Endothelial cell of hepatic sinusoid (primary cell): ENCODE measurements at regions not wholly inside any gene's neighbourhood (a gene's known extent, or its start where the extent isn't known, plus 50 kb on each side); places are given as distances from the start of the nearest gene placed in this dataset.

Source experiments
- in situ Hi-C: cut with HindIII; loops from 2 replicates; pipeline ENCODE4 v1.10.0; 2017; ENCODE audit warnings: low sequenced_read_pairs

DNA sequence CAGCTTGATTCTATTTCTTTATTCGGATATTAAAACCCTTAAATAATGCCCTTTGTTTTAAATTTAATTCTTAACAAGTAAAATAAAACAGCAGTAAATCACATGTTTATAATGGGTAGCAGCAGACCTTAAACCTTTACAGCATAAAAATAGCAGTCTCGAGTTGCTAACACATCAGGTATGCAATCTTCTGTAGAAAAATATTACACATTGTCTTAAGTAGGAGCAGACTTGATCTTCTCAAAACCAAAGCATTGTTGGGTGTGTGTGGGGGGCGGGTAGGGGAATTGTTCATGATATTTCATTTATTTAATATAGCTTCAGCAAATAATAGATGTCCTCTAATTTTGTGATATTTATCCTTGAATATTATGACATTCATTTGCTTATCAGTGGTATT is 331.4 kb downstream of the PCDH7 start:
- in situ Hi-C loops = no loop called here

DNA sequence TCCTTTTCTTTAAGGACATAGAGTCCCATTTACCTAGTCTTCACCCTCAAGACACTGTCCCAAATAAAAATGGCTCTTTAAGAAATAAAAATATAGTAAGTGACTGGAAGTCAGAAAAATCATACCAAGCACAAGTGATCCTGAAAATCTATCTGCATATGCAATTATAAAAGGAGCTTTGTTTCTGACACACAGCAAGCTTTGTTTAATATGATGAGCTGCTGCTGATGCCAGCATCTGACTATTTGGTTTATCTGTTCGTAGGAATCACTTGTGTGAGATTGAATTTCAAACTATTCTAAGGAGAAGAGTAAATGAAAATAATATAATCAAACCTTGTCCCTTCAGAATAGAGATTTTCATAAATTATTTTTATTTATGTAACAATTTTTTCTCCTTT is 332.4 kb downstream of the PCDH7 start:
- in situ Hi-C loops = no loop called here

DNA sequence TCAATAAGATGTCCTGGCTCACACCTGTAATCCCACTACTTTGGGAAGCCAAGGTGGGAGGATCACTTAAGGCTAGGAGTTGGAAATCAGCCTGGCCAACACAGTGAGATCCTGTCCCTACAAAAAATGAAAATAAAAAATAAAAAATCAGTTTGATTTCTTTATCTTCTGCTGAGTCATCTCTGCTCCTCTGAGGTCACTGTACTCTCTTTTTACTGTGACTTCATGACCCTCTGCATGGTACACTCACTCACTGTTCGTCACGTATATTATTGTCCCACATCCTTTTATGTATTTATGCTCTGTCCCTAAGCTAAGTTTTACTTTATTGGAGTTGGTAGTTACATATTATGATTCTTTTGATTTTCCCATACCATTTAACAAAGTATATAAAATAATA is 333.3 kb downstream of the PCDH7 start:
- in situ Hi-C loops = no loop called here

DNA sequence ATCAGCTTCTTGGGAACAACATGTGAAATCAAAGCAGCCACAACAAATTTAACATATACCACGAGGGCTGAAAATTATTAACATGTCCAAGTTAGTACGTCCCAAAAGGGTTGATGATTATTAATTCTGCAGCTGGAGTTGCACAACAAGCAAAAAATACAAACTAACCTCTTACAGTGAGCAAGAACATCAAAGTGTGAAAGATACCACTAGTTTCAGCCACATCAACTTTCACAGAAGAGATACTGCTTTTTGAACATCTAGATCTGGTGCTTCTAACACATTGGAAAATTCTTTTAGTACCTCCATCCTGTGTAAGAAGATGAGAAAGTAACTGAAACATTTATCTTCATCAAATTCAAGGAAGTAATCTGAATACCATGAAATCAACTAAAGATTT is 334.1 kb downstream of the PCDH7 start:
- in situ Hi-C loops = no loop called here

DNA sequence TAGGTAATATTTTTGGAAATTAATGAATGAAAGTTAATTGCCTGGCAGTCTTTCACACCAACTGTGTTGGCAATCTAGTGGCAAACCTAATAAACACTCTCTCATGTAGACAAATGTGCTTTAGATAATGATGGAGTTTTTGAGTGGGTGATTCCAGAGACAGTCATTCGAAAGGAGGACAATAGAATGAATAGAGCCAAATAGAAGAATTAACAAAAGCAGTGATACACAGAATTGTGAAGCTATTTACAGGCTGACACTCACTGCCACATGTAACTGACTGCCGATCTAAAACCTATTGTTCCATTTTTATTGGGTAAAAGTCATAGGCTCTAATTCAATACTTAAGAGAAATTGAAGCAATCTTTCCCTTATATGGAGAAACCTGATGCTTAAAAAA is 338.5 kb downstream of the PCDH7 start:
- in situ Hi-C loops = no loop called here

DNA sequence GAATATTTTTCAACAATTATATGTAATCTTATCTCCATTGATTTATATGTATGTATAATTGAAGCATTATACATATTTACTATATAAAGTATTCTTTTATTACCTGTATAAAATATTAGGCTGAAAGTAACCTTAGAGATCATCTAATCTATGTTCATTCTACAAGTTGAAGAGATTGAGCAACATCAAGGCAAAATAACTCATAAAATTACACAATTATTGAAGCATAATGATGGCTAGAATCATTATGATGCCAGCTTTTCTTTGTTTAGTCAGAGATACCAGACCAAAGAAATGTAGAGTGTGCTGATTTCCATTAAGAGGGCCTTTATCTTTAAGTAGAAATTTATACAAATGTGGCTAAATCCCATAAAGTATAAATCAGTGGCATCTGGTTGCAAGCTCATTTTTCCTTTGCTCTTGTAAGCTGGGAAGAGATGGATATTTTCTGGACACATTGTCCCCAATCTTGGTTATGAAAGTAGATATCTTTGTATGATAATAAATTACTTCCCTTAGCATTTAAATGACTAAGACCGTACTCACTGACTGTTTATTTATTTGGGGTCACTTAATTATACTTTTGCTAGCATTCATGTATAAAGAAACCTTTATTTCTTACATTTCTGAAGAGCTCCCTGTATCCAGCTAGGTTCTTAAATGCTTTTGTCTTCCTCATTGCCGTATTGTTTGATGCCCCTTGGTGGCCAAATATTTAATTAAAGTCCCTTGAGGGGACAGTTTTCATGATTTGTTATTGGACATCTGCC is 339.8 kb downstream of the PCDH7 start:
- in situ Hi-C loops = no loop called here

DNA sequence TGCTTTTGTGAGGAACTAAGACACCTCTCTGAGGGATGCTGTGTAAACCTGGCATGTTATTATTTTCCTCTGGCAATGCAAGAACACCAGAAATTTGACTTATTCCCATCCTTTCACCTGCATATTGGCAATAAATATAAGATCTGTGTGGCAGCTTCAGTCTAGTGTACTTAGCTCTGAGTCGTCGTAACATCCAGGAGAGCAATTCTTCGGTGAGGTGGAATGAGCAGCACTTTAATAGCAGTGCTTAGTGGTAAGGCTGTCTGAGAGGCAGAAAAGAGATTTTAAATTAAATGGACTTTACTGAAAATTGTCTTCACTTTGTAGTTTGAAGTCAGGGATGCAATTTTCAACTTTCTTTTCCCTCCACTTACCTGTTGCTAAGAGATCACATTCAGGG is 344.9 kb downstream of the PCDH7 start:
- in situ Hi-C loops = no loop called here

DNA sequence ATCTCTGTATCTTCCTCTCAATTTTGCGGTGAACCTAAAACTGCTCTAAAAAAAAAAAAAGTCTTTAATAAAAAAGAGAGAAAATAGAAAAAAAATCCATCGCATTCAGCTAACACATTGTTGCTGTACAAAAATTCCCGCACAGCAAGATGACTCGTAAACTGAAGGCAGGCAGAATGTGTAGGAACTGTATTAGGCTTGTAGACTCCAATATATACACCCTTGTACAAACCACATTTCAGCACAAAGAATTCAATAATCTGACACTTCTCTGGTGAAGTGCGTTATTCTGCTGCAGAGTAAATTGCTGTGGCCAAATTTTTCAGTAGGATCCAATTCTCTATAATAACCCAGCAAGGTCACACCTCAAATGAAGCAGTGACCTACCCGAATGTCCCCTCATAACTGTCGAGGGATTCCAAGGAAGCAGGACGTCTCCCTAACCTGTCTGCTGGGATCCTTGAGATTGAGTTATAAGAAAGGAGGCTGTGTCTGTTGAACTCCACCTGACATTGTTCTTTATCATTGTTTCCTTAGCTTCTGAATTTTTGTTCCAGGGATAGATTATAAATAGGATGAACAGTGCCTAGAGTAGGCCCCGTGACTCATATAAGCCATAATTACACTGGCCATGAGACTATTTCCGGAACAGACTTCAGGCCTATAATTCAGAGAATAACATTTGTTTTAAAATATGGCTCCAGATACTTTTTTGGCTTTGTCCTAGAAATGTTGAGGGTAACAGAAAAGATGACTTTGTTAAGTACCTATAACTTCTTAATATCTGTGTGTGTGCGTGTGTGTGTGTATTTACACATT is 348.3 kb downstream of the PCDH7 start:
- in situ Hi-C loops = no loop called here

DNA sequence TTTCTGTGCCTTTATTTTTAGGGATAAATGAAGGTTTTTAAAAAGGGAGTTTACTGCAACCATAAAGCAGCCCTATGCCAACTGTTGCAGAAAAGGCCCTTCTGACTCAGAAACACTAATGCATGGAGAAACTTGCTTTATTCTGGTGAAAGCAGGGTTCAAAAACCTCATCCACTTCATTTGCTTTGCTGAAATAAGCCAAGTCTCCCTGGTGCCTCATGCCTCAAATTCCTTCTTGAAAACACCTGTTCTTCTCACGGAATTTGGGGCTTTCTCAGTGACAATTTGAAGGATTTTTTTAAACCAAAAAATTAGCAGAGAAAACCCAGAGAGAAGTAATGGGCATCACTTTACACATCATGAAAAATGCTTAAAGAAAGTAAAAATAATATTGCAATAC is 349.0 kb downstream of the PCDH7 start:
- in situ Hi-C loops = no loop called here

DNA sequence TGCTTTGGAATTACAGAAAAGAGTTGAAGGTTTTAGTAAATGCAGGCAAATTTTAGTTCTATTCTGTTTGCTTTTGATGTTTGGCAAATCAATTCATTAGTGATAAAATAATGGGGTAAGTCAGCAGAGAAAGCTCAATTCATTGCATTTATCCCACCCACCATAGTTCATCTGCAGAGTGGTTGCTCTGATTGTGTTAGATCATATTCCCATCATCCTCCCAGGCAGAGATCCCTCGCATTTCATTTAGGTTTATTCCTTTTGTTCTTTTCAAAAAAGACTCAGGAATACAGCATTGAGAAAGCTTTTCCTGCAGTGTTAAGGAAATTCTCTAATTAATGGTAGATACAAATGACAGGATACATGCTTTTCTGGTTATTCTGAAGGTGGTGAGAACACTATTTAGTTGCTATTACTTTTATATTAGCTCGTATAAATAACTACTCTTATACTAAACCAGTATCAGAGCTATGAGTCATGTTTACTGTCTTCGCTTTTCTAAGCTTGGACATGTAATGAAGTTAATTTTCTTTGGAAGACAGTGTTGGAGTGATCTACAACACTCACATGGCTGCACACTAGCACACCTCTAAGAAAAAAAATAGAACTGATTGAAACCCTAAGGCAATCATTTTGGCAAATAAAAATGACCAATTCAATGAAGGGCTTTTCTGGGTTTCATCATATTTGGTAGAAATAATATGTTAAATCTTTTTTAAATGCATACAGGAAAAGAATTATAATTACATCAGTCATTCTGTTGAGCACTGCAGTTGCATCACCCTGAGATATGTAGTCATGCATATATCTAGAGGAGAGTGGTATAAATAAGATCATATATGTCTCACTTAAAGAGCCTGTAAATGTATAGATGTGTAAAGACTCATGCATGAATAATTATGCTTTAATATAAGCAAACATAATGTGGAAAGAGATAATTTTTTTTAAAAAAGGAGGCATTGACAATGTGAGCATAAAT is 351.6 kb downstream of the PCDH7 start:
- in situ Hi-C loops = no loop called here

DNA sequence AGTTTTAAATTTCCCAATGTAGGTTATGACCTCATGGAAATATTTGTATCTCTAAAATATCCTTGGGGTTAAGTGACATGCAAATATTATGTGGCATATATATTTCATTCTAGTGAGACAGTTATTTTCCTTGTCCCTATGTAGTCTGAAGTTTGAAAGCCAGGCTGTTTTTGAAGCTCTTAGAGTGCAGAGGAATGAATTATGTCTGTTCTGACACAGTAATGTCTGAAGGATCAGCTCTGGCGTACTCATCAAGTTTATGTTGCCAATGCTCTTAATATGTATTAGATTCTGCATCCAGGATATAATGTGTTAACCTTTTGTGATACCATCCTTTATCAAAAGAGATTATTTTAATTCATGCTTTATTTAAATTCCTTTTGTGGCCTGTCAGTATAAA is 355.8 kb downstream of the PCDH7 start:
- in situ Hi-C loops = no loop called here

DNA sequence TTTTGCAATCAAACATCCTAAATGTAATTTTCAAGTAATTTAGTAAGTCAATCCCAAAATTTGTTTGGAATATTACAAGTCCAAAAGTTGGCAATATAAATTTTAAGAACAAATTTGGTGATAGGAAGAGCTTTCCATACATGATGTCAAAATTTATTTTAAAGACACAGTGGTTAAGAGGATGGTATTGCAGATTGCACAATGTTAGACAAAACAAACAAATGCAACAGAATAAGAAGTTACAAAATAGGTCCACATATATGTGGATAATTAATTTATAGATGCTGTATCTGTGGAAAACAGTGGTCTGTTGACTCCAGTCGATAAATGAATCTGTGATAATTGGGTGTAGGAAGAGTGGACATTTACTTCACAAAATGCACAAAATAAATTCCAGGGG is 358.5 kb downstream of the PCDH7 start:
- in situ Hi-C loops = no loop called here

DNA sequence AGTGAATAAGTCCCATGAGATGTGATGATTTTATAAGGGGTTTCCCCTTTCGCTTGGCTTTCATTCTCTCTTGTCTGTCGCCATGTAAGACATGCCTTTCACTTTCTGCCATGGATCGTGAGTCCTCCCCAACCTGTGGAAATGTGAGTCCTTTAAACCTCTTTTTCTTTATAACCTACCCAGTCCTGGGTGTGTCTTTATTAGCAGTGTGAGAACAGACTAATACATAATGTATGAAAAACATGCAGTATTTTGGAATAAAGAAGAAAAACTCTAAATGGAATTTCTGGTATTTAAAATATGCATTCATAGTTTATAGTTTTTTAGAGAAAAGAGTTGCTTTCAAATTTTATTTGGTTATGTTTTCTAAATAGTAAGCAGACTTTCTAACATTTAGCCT is 360.7 kb downstream of the PCDH7 start:
- in situ Hi-C loops = no loop called here

DNA sequence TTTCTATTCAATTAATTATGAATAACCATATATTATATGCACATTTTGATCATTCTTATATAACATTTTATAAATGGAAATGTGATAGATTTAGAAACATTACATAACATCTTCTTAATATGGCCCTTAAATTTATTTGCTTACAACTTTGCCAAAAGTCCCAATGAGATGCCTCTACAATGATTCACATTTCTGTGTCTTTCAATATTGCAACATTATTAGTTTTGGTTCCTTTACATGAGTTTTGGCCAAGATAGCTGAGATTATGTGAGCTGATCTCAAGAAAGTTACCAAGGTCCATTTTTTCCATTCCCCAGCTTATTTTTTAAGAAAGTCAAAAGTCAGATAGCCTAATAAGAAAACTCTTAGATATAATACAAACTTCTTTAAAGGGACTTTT is 361.2 kb downstream of the PCDH7 start:
- in situ Hi-C loops = no loop called here

DNA sequence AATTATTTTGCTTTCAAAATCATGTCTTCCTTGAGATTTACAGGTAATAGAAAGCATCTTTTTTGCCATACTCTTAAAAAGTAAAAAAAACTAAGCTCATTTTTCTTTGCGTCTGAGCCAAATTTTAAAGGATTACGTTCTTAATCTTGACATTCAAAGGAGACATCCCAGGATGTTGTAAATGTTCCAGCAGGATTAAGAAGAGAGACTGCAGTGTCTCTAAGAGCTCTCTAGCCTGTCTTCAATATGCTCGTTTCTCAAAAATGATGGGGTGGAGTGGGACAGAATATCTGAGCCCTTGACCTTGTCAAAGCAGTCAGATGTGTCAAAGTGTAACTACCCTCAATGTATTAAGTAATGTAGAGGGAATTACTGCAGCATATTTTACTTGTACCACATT is 363.3 kb downstream of the PCDH7 start:
- in situ Hi-C loops = no loop called here

DNA sequence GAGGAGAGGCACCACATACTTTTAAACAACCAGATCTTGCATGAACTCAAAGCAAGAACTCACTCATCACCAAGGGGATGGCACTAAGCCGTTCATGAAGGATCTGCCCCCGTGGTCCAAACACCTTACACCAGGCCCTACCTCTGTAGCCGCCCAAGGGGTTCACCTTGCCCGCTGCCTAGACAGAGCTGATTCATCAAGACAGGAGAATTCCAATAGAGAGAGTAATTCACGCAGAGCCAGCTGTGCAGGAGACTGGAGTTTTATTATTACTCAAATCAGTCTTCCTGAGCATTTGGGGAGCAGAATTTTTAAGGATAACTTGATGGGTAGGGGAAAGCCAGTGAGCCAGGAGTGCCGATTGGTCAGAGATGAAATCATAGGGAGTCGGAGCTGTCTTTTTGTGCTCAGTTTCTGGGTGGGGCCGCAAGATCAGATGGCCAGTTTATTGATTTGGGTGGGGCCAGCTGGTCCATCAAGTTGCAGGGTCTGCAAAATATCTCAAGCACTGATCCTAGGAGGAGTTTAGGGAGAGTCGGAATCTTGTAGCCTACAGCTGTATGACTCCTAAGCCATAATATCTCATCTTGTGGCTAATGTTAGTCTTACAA is 364.7 kb downstream of the PCDH7 start:
- in situ Hi-C loops = no loop called here

DNA sequence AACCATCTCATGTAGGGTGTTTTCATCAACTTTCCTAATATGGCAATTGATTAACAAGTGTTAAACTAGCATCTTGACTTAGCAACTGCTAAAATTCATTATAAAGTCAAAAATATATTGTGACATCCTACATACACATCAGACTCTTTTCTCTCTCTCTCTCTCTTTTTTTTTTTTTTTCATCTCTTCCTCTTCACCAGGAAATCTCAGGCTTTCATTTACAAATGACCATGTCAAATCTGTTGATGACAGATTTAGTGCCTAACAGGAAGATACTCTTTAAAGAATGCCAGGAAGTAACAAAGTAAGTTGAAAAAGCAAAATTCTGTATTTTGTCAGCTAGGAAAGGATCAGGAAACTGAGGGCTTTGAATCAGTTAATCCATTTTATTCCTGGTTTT is 365.5 kb downstream of the PCDH7 start:
- in situ Hi-C loops = no loop called here

DNA sequence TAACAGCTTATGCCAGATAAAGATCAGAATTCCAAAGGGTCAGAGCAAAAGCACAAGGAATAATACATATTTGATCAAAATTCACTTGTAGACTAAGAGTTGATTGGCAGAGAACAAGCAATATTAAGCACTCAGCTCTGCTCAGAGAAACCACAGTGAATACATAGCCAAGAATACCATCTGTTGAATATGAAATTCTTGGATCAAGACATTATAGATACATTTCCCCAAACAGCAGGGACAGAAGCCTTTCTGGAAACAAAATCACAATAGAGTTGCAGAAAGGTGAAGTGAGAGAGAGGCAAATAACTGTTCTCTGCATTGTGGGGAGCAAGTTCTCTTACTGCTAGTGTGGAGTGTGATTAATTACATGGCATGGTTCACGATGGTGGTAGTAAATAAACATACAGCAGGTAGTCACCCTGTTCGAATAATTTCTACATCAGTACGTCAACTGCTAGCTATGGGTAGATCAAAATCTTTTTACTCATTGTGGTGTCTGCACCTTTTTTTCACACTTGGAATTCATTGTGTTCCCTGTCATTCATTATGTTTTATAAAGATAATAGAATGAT is 366.7 kb downstream of the PCDH7 start:
- in situ Hi-C loops = no loop called here

DNA sequence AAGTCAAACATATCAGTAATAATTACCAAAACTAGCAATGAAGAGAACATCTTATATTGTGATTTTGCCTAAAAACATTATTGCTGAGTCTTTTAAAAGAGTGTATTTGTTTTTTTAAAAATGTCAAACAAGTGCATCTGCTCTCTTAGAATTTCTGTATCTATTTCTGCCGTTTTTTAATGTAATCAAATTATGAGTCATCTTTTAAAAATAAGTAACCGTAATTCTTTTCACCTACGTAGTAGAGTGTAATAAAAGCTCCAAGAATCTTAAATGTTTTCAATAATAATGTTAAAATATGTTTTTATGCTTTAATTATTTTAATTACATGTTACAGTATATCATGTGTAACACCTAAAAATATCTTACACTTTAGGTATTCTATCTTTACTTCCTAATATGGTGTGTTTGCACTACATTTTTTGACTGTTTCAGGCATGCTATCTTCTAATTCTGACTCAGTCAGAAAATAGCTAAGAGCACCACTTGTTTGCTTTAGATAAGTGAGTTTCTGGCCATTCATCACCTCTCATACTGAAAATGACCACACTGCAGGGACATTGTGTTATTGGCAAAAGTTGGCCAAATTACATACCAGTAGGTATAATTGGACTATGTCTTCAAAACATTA is 368.5 kb downstream of the PCDH7 start:
- in situ Hi-C loops = no loop called here

DNA sequence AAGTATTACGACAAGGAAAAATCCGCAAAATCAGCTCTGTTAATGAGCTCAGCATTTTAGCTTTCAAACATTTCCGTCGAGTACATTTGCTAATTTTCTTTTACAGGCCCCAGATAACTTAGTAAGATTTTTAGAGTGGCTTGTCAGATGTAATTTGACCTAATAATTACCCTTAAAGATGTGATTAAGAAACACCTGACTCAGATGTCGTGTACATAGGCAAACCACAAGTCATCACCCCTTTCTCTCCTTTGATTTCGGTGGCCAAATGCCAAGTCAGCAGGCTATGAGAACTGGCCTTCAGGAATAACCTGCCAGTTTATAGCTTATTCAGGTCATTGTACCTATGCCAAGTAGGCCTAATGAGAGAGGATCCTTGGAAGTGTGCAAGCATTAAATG is 369.6 kb downstream of the PCDH7 start:
- in situ Hi-C loops = no loop called here
